NCI-H128 (cell line): ENCODE measurements at regions not wholly inside any gene's neighbourhood (a gene's known extent, or its start where the extent isn't known, plus 50 kb on each side); places are given as distances from the start of the nearest gene placed in this dataset.

ENCODE experiments used
- DNase-seq: peaks from one replicate; lab custom pipeline; 2025; ENCODE audit not compliant: unreplicated experiment; lab: John Stamatoyannopoulos, UW

DNA sequence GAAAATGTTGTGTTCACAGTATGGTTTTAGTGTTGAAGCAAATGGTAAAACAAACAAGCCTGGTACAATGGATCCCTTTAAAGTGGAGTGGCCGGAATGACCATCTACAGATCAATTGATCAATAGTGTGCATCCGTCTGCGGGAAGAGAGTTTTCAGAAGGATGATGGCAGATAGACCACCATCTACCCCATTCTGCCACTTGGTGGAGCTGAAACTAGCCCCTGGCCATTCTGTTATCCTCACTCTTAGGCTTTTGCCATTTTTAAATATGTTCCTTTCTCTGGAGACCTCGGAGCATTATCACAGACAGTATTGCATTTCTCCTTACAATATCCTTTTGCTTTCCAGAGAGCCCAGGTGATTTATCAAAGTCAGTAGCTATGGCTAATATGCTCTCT lies 258.9 kb upstream of the CFAP20DC start:
- DNase-seq: no peak

DNA sequence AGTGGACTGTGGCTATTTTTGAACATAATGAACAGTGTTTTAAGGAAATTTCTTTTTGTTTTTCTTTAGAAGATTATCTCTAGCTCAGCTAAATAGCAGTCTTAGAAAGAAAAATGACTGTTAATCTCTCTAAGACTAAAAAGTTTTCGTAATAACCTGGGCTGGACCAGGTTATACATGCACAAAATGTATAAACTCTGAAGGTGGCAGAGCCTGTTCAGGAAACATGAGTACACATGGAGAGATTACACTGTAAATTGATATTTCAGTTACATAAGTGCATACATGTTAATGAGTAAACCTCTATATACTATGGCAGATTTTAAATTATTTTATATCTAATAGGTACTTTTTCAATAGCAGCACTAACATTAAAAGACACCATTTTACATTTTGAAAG lies 258.2 kb upstream of the CFAP20DC start:
- no peak for DNase-seq

DNA sequence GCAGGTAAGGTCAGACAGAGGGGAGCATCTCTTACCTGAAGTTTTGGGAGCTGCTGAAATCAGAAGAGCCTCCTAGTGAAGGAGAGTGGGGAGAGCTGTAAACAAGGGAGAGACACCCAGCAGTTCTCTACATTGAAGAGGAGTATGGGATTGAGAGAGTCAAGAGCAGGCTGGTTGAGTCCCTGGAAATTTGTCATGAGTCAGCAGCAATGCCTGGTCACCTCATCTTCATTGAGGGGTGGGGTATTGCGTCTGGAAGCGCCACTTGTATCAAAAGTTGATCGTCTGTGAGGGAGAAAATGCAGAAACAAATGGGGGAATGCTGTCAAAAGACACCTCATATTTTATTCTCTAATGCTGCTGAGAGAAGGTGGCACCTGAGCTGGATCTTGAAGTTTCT lies 256.6 kb upstream of the CFAP20DC start:
- DNase-seq: no peak

DNA sequence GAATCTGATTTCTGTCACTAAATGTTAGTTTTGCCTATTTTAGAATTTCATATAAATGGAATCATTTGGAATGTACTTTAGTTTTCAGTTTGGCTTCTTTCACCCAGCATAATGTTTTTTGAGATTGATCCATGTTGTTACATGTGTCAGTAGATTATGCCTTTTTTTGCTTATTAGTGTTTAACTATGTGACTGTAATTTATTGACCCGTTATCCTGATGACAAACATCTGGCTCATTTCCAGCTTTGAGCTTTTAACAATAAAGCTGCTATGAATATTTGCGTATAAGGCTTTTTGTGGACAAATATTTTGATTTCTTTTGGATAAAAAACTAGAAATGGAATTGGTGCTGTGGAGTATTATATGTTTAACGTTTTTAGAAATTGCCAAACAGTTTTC lies 254.5 kb upstream of the CFAP20DC start:
- no peak for DNase-seq

DNA sequence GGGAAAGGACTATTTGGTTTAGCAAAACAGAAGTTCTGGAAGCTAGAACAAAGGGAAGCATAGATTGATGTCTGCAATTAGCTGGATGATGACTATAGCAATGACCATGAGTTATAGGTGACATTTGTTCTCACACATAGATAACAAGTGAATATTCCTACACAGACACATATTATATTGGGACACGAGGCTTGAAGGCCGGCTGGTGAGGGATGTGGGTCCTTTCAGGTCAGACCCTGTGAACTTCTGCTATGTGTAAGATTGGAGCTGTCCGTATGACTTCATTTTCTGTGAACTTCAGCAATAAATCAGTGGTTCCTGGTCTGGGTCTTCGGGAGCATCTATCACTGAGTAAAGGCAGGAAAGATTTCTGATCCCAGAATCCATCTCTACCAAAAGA lies 253.6 kb upstream of the CFAP20DC start:
- no peak for DNase-seq

DNA sequence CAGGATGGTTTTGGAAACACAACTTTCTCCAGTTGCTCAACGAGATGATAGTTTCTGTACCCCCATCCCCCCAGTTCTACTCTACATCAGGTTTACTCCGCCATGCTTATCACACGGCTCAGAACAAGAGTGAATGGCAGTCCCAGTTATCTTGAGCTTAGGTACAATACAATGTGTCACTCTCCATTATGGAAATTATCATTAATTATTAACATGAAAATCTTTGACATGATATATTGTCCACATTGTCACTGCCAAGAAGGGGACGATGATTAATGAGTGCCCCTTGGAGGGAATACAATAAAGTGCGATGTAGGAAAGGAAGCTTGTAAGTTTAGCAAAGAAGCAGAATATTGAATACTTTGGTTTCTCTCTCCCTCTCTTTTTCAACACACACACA lies 252.6 kb upstream of the CFAP20DC start:
- no peak for DNase-seq

DNA sequence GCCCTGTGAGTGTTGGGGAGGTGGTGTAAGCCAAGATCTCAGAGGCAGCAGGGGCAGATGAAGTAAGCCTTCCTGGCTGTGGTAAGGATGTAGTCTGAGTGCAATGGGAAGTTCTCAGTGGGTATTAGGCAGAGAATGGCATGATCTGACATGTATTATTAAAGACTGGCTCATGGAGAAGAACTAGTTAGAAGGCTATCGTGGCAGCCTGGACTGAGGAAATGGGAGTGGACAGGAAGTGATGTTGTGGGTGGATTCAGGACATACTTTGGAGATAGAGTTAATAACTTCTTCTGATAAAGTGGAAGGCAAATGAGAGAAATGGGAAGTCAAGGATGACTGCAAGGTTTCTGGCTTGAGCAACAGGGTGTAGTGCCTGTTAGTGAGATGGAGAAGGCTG lies 250.9 kb upstream of the CFAP20DC start:
- DNase-seq: no peak

DNA sequence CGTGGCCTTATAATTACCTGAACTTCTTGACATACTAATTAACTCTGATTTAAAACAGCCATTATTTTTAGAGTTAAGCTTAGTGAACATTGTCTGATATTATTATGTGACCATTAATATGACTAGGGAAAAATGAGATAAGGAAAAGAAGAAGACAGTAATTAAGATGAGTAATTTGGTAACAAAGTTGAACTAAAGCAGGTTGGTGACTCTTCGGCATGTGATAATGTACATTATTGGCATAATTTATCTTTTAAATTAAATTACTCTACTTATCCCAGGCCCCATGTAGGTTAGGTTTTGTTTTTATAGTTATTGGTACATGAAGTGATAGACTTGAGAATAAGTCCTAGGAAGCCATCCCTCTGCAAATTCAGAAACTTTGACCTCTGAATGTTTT lies 249.7 kb upstream of the CFAP20DC start:
- no peak for DNase-seq

DNA sequence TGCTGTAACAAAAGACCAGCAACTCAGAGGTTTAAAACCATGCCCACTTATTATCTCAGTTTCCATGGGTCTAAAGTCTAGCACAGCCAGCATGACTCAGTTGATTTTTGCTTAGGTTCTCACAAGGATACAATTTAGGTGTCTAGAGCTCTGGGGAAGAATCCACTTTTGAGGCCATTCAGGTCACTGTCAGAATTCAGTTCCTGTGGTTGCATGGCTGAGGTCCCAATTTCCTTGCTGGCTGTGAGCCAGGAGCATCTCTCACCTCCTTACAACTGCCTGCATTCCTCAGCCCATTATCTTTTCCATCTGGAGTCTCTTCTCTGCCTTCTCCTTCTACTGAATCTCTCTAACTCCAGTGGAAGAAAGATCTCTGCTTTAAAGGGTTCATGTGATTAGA lies 240.5 kb upstream of the CFAP20DC start:
- no peak for DNase-seq

DNA sequence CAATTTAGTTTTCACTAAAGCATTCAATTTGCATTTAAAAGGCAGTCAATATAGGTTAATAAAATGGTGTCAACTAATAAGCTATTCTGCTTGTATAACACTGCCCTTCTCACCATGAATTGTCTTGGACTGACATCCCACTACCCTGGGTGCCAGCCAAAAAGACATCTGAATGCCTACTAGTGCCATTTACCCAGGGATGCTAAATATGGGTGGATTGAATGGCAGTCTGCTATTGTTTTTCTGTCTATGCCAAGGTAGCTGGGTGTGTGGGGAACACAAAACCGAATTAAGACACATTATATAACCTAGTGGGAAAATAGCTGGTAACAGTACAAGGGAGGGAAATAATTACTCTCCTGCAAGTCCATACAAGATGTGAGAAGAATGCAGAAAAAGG lies 240.0 kb upstream of the CFAP20DC start:
- no peak for DNase-seq

DNA sequence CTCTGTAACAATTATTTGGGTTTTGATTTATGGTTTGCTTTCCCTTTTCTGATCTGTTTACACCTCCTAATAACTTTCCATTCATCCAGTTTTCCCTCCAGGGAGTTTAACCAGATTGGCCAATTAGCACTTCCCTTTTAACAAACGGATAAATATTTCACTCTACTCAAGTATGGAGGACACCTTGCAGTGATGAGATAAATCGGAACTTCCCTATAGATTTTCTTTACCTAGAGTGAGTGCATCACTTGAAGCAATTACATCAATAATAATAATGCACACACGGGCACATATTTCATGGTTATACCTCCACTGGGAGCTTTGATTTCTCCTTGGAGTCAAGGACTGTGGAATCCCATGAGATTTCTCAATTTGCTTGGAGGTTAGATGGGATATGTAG lies 239.1 kb upstream of the CFAP20DC start:
- DNase-seq: no peak

DNA sequence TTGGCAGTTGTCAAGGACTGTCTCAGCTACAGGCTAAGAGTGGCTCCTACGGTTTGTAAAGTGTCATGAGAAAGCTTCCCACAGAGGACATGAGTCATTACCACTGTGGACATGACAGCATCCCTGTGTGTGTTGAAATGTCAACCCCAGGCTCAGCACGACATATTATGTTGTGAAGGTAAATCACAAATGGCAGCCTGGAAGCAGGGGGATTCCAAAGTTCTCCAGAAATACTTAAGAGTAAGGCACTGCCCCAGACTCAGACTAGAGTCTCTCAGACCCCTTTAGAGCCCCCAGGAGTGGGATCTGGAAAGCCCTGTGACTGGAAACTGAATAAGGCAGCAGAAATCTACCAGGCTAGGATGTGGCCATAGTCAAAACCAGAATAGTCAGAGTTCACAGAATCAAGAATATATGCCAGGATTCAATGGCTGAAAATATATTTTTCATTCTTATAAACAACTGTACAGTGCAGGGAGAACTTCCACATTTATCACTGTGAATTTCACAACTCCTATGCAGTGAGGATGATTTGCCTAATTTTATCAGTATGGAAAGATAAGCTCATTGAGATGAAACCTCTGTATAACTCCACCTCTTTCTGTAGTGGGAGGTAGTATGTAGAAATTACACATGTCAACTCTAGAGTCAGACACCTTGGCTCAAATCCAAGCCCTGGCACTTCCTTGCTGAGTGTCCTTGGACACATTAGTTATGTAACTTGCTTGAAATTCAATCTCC lies 237.1 kb upstream of the CFAP20DC start:
- no peak for DNase-seq

DNA sequence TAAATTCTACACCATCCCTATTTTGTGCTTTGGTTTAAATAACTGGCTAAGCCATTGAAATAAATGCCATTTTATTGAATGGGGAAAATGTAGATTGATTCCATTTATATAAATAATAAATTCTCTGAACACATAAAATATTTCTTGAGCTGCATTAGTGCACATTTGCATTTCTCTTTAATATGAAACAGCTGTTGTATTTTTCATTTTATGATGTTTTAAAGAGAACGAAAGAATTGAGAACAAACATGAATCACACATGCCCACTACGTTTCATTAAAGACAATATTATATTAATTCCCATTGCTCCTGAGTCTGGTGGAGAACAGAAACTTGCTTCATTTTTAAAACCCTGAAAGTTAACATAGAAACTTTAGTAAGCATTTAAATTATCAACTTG lies 235.7 kb upstream of the CFAP20DC start:
- no peak for DNase-seq

DNA sequence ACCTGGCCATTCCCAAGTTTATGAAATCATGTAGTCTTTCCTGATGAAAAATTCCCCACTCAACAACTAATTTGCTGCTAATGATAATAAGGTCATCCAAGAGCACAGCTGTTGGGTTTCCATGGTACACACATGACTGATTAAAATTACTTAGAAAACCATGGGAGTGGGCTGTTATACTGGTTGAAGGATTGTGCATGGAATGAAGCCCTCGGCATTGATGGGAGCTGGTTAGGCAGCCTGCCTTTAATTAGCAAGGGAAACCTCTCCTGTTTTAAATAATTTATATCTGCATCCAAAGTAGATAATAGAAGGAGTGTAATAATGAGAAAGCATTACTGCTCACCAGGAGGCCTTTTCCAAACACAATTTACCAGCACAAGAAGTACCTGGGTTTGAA lies 235.1 kb upstream of the CFAP20DC start:
- no peak for DNase-seq

DNA sequence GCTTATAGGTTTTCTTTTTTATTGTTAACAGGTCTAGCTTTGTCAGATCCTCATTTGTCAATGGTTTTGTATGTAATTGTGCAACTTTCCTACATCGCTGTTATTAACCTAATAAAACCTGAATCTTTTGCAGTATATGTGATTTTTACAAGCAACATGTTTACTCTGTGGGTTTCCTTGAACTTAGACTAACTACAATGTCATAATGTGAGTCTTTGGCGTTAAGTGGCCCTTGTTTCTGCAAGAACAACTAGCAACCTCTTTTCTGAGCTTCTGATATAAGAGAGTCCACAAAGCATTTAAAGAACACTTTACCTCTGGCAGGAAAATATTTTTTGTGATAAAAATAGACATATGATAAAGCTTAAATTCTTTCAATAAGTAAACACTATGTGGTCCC lies 230.3 kb upstream of the CFAP20DC start:
- DNase-seq: no peak

DNA sequence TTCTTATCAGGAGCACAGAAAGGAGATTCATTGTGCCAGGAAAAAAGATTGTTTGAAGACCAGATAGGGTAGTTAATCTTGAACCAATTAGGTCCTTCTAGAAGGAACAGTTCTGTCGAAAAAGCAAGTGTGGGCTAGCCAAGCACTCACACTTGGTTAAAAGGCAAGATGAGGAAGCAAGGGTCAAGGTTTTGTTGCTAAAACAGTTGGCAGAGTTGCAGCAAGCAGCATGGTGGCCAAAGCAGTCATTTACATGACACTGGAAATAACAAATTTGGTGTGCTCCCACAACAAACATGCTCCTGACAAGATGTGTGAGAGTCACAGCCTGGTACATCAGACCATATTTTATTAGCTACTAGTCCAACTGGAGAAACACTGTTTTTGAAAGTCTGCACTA lies 228.0 kb upstream of the CFAP20DC start:
- DNase-seq: no peak

DNA sequence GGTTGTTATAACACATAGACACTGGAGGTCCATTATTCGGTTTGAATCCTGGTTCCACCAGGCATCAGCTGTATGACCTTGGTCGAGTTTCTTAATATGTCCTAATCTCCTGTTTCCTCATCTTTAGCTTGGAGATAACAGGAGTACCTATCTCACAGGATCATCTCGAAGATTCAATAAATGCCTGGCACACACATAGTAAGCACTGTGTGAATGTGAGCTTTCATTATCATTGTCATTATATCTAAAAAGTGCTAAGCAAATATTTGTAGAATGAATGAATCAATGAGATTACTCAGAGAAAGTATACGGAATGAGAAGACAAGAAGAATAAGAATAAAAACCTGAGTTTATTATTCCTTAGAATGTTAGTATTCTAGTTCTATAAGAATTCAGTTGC lies 227.4 kb upstream of the CFAP20DC start:
- DNase-seq: no peak

DNA sequence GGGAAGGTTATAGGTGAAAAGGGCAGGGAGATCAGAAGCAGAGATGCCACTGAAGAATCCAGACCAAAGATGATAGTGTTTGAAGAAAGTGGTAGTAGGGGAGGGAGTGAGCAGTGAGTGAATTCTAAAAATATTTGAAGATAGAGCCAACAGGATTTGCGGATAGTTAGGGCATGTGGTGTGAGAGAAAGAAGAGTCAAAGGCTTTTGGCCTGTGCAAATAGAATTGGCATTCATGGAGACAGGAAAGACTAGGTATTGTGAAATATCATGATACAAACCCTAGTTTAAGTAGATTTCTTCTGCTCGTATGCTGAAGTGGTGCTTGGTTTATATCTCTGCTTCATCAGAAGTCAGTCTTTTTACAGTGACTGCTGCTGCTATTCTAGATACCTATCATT lies 224.2 kb upstream of the CFAP20DC start:
- no peak for DNase-seq

DNA sequence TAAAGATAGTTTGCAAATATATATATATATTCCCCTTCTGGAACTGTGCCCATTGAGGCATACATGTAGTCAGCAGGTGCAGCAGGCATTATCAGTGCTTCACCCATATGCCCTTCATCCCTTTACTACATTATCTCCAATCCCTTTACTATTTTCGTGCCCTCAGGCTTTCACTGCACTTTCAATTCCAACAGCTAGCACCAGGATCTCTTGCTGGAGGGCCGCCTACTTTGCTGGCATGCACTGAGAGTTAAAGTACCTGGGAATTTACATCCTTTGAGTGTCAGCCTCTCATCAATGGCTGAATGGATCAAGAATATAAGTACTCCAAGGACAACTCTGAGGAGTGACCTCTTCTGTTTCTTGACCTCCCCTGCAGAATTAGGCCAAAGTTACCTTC lies 222.1 kb upstream of the CFAP20DC start:
- DNase-seq: no peak

DNA sequence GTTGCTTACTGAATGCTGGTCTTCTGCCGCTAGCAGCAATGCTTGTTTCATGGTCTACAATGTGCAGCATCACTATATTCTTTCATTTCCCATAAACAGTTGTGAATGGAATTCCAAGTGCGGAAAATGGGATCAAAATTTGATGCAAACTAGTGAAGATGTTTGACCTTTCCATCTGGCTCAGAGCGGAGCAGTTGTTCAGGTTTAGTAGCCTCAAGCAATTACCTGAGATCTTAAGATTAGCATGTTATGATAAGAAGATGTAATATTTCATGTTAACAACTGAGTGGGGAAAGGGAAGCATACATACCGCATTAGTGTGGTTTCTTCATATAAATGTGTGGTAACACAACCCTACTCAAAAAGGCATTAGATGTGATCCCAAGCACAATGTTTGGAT lies 221.1 kb upstream of the CFAP20DC start:
- DNase-seq: no peak

DNA sequence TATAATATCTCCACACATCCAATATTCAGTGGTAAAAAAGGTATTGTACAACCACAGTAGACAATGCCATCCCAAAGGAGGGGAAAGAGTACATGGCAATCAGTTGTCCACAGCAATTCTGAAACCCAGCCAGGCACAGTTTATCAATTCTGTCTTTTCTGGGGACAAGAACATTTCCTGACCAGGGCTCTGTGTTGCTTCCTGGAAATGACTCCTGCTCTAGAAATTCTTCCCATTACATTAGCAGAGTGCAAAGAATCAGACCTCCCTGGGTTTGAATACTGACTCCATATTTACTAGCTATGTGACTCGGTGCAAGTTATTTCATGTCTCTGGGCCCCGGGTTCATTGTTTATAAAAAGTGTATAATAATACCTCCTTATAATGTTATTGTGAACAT lies 220.4 kb upstream of the CFAP20DC start:
- DNase-seq: no peak

DNA sequence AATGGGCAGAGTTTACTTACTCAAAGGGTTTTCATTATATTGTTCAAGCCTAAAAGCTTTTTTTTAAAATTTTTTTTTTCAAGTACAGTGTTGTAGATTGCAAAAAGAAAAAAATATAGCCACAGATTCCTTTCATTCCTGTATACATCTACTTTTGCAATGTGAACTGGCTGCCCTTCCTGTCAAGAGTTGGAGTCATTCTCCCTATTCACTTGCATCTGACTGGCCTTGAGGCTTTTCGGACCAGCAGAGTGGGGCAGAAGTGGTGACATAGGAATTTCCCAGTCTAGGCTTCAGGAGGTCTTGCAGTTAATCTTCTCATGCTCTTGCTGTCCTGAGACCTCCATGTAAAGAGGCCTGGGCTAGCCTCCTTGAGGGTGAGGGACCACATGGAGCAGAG lies 218.3 kb upstream of the CFAP20DC start:
- DNase-seq: no peak

DNA sequence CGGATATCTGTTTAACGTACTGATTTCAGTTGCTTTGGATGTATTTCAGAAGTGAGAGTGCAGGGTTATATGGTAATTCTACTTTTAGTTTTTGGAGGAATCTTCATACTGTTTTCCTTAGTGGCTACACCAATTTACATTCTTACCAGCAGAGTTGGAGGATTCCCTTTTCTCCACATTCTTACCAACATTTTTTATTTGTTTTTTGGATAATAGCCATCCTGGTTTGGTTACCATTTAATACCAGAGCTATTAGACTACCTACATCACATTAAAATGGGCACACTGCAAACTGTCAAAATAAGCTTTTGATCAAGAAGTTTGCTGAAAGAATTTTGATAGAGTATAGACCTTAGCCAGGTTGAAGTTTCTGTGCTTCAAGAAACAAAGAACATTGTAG lies 217.2 kb upstream of the CFAP20DC start:
- DNase-seq: no peak

DNA sequence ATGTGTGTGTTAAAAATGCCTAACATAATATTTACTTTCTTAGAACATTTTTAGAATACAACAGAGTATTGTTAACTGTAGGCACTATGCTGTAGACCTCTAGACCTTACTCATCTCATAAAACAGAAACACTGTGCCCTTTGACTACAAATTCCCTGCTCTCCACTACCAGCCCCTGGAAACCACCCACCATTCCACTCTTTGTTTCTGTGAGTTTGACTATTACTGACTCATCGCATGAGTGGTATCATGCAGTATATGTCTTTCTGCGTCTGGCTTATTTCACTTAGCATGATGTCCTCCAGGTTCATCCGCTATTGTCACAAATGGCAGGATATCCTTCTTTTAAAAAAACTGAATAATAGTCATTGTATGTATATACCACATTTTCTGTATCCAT lies 216.7 kb upstream of the CFAP20DC start:
- DNase-seq: no peak
